Common myeloid progenitor, CD34-positive (primary cell): ENCODE measurements at regions not wholly inside any gene's neighbourhood (a gene's known extent, or its start where the extent isn't known, plus 50 kb on each side); places are given as distances from the start of the nearest gene placed in this dataset.

Experiments
- CTCF ChIA-PET: fragments of 350-600 bp; sonication (Branson Sonifier 250); formaldehyde crosslinking; loops from one replicate; lab custom pipeline; 2021; ENCODE audit warnings: antibody characterized with exemption; lab: Charles Lee
- POLR2A ChIA-PET: fragments of 350-600 bp; sonication (Branson Sonifier 250); formaldehyde crosslinking; loops from one replicate; lab custom pipeline; 2021; ENCODE audit warnings: antibody characterized with exemption; lab: Charles Lee
- DNase-seq, 3 donors: peaks; one replicate each; pipeline versions ENCODE4 v3.0.0 to v3.0.0-alpha.2; 2013
- H3K27ac ChIP-seq, 2 experiments: 1 replicate in 1 of 2; 2 replicates in 1 of 2; pipeline ENCODE4 v1.7.0; 2013; ENCODE audit warnings: inconsistent platforms in 2 of 2, low read length in 2 of 2, mild to moderate bottlenecking in 2 of 2, low read depth in 1 of 2, moderate library complexity in 1 of 2; ENCODE audit not compliant: severe bottlenecking in 2 of 2, insufficient read depth in 1 of 2, poor library complexity in 1 of 2
- H3K27me3 ChIP-seq, 5 experiments: replicated peaks in 2 of 5; 1 replicate in 3 of 5; 2 replicates in 2 of 5; pipeline versions ENCODE4 v1.6.1 to v1.7.0; 2013; ENCODE audit warnings: low read length in 4 of 5, mild to moderate bottlenecking in 2 of 5, moderate library complexity in 2 of 5, inconsistent platforms in 1 of 5; ENCODE audit not compliant: insufficient read depth in 5 of 5, control insufficient read depth in 4 of 5
- H3K36me3 ChIP-seq, 4 experiments: 1 replicate in 2 of 4; 2 replicates in 2 of 4; pipeline versions ENCODE4 v1.6.1 to v1.7.0; 2013; ENCODE audit warnings: low read length in 3 of 4, control low read depth in 1 of 4, mild to moderate bottlenecking in 1 of 4; ENCODE audit not compliant: control insufficient read depth in 4 of 4, insufficient read depth in 4 of 4
- H3K4me1 ChIP-seq, 4 experiments: 1 replicate in 3 of 4; 2 replicates in 1 of 4; pipeline versions ENCODE4 v1.6.1 to v1.7.1; 2013; ENCODE audit warnings: low read length in 3 of 4, mild to moderate bottlenecking in 3 of 4, control low read depth in 1 of 4, inconsistent platforms in 1 of 4, moderate library complexity in 1 of 4; ENCODE audit not compliant: control insufficient read depth in 4 of 4, insufficient read depth in 4 of 4; ENCODE audit errors: control extremely low read depth in 1 of 4
- H3K4me3 ChIP-seq, 7 experiments: 1 replicate in 4 of 7; 2 replicates in 3 of 7; pipeline versions ENCODE4 v1.5.1 to v1.7.0; 2013; ENCODE audit warnings: mild to moderate bottlenecking in 7 of 7, low read length in 6 of 7, moderate library complexity in 6 of 7, inconsistent platforms in 2 of 7, low read depth in 2 of 7, control low read depth in 1 of 7; ENCODE audit not compliant: insufficient read depth in 4 of 7, control insufficient read depth in 1 of 7; ENCODE audit errors: extremely low read depth in 1 of 7
- H3K9me3 ChIP-seq, 5 experiments: 1 replicate in 4 of 5; 2 replicates in 1 of 5; pipeline versions ENCODE4 v1.6.1 to v1.7.1; 2013; ENCODE audit warnings: low read length in 4 of 5, mild to moderate bottlenecking in 2 of 5, inconsistent platforms in 1 of 5, low read depth in 1 of 5, moderate library complexity in 1 of 5; ENCODE audit not compliant: control insufficient read depth in 4 of 5, insufficient read depth in 2 of 5; ENCODE audit errors: control extremely low read depth in 1 of 5
- WGBS: methylation state at CpG from one replicate; pipeline ENCODE4 v1.1.5; 2013; ENCODE audit not compliant: insufficient coverage; 5-methylcytosine and 5-hydroxymethylcytosine counted together

- Histone ChIP-seq H3K27ac (no peak overlapping the region), H3K4me1 (no peaks in the 10 kb centered on the region), H3K27me3 (no peaks in the 10 kb centered on the region), H3K36me3 (no peaks in the 10 kb centered on the region), H3K9me3 (peaks cover 0 to 3% (median 0%) of the 10 kb centered on the region in 5 experiments), H3K4me3 (no peak overlapping the region)
- WGBS = 20% methylated on average over 1 of the region's 2 CpGs
- CTCF ChIA-PET = interaction anchor here (0.9 kb wide), 1 partner anchor 9 kb away, joined by 3 read pairs; no protein-coding TSS in a partner anchor
- no peak for DNase-seq
- POLR2A ChIA-PET = no interaction called here
Measured at GRCh38 chr7:93629291-93629801, 54.8 kb upstream of the CALCR start.

- WGBS = no CpG with 5 or more reads among the region's 1 CpG
- Histone ChIP-seq H3K27ac (no peak overlapping the region), H3K4me1 (no peaks in the 10 kb centered on the region), H3K9me3 (peaks cover 0 to 3% (median 0%) of the 10 kb centered on the region in 5 experiments), H3K36me3 (no peaks in the 10 kb centered on the region), H3K27me3 (no peaks in the 10 kb centered on the region), H3K4me3 (no peak overlapping the region)
- ChIA-PET CTCF (no interaction called here), POLR2A (no interaction called here)
- no peak for DNase-seq
Measured at GRCh38 chr7:93626869-93627268, 52.3 kb upstream of the CALCR start.
